ENCODE measurements at regions not wholly inside any gene's neighbourhood (a gene's known extent, or its start where the extent isn't known, plus 50 kb on each side); places are given as distances from the start of the nearest gene placed in this dataset.
"Not testable (repeated sequence)": the region's sequence is repeated elsewhere in the genome, so short reads cannot be mapped to it uniquely, and the experiment has no call there.

GRCh38 chr1:78203410-78203982 is 157.7 kb downstream of the GIPC2 start:
- DNase-seq, result not testable (repeated sequence)

DNA sequence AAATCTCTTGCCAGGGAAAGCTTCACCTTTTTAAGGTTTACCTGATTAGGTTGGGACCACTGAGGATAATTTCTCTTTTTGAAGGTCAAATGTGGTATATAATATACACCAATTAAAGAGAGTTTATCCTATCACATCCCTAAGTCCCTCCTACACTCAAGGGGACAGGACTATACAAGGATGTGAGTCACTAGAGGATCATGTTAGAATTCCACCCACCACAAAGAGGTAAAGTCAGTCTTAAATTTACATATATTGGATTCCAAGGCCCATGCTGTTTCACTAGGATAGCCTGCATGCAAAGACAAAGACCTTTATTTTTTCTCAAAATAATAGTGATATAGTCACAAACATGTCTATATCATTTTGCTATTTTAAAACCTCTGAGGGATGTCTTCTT is 164.4 kb downstream of the GIPC2 start:
- DNase-seq, result no peak

DNA sequence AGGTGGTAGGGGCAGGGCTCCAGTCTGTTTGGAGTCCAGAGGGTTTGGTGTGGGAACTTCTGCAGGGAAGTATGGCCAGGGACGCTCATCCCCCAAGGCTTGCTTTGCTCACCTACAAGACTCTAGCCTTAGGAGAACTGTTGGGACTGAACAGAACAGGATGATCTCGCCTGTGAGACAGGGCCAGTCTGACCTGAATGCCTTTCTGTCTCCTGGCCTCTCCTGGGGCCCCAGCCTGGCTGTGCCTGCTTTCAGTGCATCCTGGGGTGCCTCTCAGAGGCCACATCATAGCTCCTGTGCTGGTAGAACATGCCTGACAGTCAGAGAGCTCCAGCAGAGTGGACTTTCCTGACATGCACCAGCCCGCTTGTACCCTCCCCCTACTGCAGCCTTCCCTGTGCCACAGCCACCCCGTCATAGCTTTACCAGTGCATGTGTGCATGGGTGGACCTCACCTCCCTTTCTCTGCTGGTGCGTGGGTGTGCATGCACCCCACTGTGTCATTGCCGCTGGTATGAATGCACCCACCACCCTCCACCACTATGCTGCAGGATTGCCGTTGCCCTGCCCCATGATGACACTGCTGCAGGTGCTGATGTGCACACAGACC is 165.8 kb downstream of the GIPC2 start:
- no peak for DNase-seq

GRCh38 chr1:78214334-78214733 is 168.6 kb downstream of the GIPC2 start:
- no peak for DNase-seq

GRCh38 chr1:78222225-78222959 is 176.6 kb downstream of the GIPC2 start:
- DNase-seq, result no peak

DNA sequence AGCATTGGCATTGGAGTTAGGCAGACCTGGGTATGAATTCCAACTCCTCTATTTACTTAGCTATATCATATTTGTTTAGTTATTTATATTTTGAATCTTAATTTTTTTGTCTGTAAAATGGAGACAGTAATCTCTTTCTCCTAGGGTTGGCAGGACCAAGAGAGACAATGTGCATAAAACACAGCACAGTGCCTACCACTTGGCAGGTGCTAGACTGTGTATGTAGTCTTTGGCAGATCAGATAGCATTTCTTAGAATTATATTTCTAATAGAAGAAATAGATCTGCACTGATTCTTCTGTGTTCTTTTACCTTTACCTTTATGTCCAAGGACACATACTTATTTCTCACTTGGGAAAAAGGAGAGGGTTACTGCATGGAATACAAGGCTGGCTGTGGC is 177.2 kb downstream of the GIPC2 start:
- no peak for DNase-seq

DNA sequence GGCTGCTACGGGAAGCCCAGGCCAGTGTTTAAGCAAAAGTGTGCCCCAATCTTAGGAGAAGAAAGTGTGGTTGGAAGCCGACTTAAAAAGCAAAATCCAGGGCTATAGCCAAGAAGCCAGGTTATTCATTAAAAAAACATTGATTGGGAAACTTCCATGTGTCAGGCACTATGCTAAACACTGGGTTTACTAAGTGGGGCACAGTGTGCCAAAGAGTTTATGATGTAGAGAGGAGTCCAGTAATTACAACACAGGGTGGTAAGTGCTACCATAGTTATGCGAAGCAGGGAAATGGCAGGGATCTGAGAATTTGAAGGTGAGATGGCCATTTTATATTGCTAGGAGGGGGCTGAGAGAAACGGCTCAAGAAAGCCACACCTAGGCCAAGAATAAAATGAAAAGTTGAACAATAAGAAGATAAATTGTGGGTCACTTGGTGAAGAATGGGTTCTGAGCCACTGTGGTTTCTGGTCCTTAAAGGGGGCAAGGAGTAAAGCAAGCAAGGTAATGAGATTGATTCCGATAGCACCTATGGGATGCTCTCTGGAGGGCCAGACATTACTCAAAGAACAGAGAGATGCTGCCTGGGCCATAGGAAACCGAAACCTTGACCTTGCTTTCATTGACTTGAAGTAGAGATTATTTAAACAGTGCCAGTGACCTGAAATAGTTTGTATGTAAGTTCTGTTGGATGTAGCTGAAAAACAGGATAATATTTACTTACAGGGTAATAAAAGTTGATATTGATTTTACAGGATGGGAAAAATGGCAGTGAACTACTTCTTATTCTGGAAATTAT is 177.8 kb downstream of the GIPC2 start:
- DNase-seq, result no peak

GRCh38 chr1:78224246-78224785 is 178.6 kb downstream of the GIPC2 start:
- DNase-seq, result no peak

DNA sequence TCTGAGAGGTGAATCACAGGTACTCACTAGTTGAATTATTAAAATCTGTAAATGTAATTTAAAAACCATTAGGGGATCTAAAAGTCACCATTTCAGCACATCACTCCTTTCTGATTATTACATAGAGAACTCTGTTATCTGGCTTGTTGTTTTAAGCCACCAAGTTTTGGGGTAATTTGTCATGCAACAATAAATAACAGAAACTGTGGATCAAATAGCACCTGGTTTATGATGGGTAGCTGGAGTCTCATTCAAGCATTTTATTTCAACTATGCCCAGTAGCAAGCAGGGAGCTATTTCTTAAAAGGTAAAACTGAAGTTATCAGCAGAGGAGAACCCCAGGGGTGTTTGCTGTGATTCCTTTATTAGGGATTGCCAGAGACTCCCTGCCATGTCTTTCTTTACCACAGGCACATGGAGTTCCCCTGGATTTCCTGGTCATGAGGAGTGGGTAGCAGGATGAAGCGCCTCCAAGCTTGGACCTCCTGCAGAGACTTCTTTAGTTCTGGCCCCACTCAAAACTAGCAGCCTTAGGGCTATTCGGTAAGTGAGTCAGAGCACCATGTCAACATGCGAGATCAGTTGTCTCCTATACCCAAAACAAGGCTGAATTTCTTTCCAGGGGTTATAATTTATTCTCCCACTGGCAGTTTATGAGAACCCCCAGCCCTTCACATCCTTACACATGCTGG is 179.2 kb downstream of the GIPC2 start:
- no peak for DNase-seq

GRCh38 chr1:78226784-78227183 is 181.0 kb downstream of the GIPC2 start:
- DNase-seq, result no peak

DNA sequence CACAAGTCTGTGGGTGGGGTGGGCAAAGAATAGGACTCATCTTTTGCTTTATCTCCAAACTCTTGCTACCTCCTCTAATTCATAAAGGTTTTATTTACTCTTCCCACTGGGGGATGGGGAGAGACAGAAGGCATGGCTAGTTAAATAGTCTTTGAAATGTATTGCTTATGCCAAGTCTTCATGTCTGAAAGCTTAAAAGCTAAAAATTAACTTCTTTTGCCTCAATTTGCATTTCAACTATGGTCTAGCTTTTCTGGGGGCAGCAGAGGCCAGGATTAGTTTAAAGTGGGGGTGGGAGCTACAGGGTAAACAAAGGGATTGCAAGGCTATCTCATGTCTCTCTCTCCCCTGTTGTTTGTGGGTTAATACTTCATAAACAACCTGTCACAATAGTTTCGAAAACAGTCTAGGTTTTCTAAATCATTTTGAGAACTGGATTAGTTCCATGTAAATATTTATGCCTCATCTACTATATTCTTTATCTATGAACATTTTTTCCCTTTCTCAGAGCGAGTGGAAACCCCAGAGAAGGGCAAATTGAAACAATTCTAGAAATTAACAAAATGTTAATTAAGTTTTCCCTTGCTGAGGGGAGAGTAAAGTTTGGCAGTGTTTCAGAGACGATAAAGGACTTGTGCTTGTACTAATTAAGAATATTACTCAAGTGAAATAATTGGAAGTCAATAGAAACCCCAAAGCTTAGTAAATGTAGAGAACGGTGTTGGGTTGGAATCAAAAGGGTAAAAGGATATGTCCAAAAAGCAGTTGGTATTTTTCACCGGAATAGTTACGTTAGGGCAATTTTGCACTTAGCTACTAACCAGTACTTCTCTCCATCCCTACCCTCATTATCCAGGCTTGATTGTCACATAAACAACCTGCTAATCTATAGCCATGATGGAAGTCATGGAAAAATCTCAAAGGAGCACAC is 182.2 kb downstream of the GIPC2 start:
- DNase-seq, result no peak

DNA sequence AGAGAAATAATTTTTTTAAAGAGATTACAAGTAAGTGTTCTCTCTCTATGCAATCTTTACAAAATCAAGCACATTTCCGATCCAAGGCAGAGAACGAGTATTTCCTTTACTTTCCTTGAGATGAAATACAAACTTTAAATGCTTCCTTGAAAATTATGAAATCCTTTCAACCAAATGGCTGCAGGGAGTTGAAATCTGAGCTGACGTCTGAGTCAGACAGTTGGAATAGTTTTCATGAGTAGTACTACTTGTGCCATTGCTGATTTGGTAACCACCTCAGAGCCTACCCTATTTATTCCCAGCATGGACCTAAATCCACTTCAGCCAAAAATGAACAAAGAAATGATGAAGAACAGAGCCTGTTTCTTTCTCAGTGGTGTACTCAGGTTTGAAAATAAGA is 183.6 kb downstream of the GIPC2 start:
- DNase-seq, result no peak

- no peak for DNase-seq
These were observed 185.7 kb downstream of the GIPC2 start for GRCh38 chr1:78231477-78231876.

GRCh38 chr1:78231894-78232293 is 186.1 kb downstream of the GIPC2 start:
- DNase-seq, result no peak

DNA sequence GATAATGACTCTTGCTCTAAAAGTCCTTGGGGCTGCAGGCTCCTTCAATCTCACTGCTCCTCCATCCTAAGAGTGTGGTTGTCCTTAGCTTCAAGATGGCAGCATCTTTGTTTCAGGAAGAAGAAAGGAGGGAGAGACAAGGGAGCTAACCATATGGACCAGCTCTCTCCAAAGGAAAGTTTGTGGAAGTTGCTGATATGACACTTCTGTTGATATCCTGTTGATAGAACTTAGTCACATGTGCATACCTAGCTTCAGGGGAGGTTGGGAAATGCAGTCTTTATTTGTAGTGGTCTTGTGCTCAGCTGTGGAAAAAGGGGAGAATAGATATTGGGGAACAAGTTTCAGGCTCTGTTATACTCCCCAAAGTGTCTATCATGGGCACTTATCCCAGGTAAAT is 186.9 kb downstream of the GIPC2 start:
- no peak for DNase-seq

DNA sequence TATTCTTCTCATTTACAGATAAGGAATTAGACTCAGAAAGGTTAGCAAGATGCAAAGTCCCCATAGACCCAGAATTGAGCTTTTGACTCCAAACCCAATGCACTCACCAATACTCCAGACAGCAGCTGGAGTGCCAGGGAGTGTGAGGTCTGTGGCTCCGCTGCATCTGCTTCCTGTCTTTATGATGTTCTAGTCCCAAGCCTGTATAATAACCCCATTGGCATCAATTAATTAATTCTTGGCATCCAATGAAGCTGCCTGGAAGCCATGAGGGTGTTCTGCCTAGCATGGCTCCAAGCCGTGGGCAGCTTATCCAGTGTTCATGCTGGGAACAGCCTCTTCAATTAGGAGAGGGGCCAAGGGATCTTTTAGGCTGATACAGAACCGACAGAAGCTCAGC is 188.7 kb downstream of the GIPC2 start:
- no peak for DNase-seq

DNA sequence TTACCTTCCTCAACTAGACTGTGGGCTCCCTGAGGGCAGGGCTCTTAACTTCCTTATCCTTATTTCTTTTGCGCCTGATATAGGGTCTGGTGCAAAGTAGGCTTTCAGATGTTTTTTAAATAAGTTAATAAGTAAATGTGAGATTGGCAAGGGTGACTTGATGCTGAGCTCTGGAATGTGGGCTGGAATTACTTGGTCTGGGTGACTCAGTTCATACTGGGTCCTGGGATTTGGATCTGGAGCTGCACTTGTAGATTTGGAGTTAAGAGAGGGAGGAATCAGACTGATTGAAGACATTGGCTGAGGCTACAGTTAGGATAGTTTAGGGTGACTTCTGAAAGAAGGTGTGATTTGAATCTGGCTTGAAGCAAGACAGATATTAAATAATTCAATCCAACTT is 190.9 kb downstream of the GIPC2 start:
- no peak for DNase-seq

- DNase-seq, result no peak
These were observed 191.7 kb downstream of the GIPC2 start for GRCh38 chr1:78237364-78237916.

DNA sequence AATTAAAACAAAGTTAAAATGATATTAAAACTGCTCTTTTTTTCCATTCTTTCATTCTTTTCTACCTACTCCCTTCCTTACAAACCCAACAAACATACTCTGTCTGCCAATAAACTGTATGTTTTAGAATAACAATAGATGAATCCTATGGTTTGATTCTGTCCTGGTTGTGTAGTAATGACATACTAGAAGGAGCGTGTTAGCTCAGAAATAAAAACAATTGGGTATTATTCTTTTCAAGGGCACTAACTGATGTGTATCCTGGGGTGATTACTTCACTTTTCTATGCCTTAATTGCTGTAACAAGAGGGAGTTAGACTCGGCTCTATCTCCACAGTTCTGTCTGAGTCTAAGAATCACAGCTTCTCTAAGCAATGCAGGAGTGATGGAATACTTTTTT is 194.4 kb downstream of the GIPC2 start:
- no peak for DNase-seq

DNA sequence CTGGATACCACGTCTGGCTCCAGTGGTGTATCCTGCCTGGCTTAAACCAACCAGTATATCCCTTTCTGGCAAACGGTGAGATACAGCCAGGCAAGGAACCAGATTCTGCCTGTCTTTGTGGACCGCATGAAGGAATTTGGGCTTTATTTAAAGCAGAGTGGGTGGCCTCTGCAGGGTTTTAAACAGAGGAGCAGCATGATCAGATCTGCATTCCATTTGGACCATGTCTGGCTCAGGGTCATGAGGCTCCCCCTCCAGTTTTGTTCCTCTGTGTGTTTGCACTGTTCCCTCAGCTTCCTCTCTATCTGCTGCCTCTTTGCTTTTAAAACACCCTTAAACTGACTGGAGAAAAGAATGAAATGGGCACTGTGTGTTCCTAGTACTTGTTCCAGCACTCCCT is 195.0 kb downstream of the GIPC2 start:
- DNase-seq, result no peak

DNA sequence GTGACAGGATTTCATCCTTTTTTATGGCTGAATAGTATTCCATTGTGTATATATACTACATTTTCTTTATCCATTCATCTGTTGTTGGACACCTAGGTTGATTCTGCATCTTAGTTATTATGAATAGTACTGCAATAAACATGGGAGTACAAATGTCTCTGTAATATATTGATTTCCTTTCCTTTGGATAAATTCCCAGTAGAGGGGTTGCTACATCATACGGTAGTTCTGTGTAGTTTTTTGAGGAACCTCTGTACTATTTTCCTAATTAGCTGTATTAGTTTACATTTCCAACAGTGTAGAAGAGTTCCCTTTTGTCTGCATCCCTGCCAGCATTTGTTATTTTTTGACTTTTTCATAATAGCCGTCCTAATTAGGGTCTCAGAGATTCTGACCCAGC is 201.3 kb downstream of the GIPC2 start:
- DNase-seq, result no peak
